HG02870 (cell line): ENCODE measurements at regions not wholly inside any gene's neighbourhood (a gene's known extent, or its start where the extent isn't known, plus 50 kb on each side); places are given as distances from the start of the nearest gene placed in this dataset.

Source experiments
- ATAC-seq: cut with Tn5 transposase; IDR thresholded peaks from one replicate; pipeline ENCODE4 v1.9.1; 2021; ENCODE audit warnings: mild to moderate bottlenecking, moderate library complexity; ENCODE audit not compliant: unreplicated experiment

- ATAC-seq, result no peak
Measured at GRCh38 chr3:25128735-25129134, 299.3 kb upstream of the RARB start.

- ATAC-seq, result no peak
Measured at GRCh38 chr3:25130724-25131520, 297.1 kb upstream of the RARB start.

DNA sequence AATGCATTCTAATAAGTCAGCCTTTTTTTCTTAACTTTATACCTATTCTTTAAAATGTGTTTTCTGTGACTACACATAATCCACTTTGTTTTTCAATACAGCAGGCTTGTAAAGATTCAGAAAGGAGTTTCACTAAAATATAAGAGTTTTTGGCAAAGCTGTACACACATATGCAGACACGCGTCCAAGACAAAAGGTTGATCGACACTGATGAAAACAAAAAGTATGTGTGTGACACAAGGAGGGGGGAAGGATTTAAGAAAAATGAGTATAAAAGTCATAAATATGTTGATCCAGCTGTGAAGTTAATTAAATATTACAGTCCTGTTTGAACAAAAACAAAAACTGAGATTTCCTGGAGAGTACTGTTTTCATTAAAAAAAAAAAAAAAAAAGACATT lies 294.5 kb upstream of the RARB start:
- no peak for ATAC-seq

GRCh38 chr3:25137606-25138005 lies 290.5 kb upstream of the RARB start:
- no peak for ATAC-seq

GRCh38 chr3:25139267-25139666 lies 288.8 kb upstream of the RARB start:
- no peak for ATAC-seq

DNA sequence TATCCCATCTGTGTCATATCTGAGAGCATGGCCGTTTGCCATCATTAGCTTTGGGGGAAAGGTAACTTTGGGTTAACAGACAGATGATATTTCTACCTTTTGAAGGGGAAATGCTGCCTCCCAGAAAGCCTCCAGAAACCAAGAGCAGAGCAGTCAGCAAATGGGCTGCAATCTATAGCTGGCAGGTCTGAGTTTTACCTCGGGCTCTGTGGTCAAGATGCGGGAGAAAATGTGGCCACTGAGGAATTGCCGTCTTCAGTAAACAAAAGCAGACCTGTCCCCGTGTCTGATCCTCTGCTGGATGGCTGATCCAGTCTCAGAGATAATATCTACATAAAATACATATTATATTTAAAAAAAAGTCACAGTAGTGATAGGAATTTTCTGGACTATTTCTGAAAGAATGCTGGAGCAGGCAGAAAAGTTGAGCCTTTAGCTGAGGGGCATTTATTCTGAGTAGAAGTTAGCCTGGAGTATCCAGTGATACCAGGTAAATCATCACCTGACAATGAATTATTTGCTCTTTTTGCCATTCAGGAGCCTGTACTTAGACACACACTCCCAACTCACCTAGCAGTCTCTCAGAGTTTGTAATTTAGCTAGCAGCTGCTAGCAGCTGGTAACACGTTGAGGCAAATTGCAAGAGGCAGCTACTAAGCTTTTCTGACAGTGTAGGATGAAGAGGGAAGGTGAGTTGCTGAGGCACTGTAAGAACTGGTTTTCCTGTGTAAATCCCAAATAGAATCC lies 285.3 kb upstream of the RARB start:
- no peak for ATAC-seq

DNA sequence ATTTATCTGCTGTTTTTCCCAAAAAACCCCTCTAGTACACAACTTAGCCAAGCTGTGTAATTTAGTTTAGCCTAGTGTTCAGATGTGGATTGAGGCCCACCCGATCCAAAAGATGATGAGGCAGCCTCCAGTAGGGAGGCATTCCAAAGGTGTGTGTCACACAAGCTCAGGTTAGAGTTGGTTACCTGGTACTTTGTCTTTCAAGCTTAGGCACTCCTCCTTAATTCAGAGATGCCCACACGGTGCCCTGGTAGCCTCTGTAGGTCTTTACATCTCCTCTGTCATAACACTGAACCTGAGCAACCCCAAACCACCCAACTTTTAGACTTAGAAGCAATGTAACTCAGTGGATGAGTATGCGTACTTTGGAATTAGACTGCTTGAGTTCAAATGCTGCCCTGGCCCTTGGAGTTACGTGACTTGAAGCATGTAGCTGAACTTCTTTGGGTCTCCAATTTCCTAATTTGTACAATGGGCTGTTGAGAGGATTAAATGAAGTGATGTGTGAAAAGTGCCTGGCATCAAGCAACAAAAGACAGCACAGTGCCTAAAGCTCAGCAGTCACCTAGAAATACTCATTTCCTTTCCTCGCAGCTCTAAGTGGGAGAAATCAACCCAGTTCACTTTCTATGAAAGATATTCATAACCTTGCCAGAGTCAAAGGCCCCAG lies 284.6 kb upstream of the RARB start:
- ATAC-seq, result no peak

- ATAC-seq, result no peak
Measured at GRCh38 chr3:25144430-25144829, 283.6 kb upstream of the RARB start.

DNA sequence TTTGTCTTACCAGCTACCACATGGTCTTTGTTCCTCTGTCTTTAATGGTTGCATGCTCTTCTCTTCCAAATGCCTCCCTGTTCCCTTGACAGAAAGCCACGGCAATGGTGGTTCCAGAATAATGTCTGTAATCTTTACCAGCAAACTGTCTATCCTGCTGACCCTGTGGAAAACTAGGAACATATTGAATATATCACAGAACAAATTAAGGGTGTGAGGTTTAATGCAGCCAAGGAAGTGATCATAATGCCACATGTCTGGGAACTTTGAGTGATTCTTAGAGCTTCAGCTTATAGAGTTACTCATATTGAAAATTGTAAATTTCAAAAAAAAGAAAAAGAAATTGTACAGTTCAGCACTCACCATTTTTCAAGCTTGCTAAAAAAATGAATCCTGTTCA lies 282.9 kb upstream of the RARB start:
- no peak for ATAC-seq

GRCh38 chr3:25150199-25150598 lies 277.9 kb upstream of the RARB start:
- ATAC-seq, result no peak

DNA sequence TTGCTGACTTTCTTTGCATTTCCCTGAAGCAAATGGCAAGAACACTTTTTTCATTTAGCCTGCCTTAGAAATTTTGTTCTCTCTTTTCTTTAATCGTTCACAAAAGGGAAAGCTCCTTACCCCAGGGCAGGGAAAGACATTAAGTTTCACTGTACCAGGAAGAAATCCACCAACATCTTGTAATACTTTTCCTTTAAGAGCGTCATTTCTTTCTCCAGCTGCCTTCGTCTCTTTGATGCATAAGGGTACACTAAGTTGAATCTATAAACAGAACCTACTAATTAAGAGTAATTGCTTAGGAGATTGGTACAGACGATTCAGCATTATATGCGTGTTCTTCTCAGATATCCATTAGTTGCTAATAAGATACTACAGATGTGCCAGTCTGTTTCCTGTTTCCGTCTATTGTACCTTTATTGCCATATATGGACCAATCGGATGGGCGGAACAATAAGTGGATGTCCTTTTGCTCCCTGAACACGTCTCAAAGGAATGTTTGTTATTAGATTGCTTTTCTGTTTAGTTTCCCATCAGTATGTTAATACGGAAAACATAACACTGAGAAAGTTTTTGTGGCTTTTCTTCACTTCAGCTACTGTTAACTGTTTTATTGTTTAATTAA lies 276.7 kb upstream of the RARB start:
- ATAC-seq, result no peak

GRCh38 chr3:25151903-25152295 lies 276.2 kb upstream of the RARB start:
- ATAC-seq, result no peak

DNA sequence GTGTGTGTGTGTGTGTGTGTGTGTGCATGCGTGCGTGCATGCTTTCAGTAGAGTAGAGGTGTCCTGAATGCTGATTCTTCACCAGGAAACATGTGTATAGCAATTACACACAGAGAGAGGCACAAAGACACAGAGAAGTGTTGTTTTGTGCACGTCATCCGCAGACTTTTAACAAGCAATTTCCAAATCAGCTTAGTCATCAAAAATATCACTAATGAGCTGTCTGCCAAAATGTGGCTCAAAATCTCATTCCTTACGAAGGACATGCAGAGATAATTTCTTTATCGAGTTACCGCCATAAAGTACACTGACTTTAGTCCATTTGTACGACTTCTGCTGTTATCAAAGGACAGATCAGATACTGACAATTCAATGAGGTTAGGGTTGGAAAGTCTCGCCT lies 274.9 kb upstream of the RARB start:
- ATAC-seq, result no peak

- no peak for ATAC-seq
Measured at GRCh38 chr3:25153561-25153960, 274.5 kb upstream of the RARB start.

- ATAC-seq, result no peak
Measured at GRCh38 chr3:25155652-25156471, 272.2 kb upstream of the RARB start.

DNA sequence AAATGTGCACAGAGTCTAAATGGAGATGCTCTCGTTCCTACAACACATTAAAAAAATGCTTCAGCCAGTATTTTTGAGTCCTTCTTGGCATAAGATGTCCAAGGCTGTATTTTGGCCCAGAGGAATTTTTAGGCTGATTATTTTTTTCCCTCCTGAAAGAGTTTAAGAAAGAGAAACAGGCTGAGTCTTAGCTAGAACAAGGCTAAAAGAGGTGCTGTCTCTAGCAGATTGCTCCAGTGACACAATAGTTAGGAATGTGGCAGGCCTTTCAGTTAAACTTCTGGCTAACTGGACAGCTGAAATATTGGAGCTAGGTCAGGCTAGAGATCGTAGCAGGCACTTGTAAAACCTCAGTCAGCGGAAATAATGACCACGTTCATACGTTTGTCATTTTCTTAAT lies 271.4 kb upstream of the RARB start:
- ATAC-seq, result no peak

GRCh38 chr3:25165306-25165705 lies 262.8 kb upstream of the RARB start:
- ATAC-seq, result no peak

DNA sequence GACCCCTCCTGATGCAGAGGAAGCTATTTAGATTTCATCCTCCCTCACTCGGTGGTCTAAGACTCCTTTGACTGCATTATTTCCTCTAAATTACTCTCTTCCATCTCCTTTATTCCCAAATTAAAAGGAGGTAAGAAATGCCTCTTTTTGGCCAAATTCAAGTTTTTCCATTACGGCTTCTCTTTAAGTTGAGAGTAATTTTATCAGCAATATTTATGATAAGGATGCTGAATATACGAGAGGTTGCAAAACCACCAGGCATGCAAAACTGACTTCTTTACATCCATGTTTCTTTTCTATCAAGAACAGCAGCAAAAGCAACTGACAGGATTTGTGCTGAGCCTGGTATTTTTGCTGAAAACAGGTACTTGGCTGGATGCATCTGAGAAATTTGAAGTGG lies 262.0 kb upstream of the RARB start:
- no peak for ATAC-seq

GRCh38 chr3:25169151-25169550 lies 258.9 kb upstream of the RARB start:
- no peak for ATAC-seq

DNA sequence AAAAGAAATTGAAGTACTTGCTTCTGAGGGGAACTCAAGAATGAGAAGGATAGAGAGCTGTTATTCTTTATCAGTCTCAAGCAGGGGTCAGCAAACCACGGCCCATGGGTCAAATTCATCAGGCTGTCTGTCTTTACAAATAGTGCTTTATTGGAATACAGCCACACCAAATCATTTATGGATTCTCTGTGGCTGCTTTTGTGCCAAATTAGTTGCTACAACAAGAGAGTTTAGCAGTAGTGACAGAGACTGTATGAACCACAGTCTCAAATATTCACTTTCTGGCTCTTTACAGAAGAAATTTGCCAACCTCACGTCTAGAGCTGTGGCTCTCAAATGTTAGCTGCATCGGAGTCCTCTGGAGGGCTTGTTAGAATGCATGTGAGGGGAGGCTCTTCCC lies 258.0 kb upstream of the RARB start:
- ATAC-seq, result no peak
